GM12873 (cell line): ENCODE measurements at regions not wholly inside any gene's neighbourhood (a gene's known extent, or its start where the extent isn't known, plus 50 kb on each side); places are given as distances from the start of the nearest gene placed in this dataset.

Experiments used
- CTCF ChIP-seq: IDR thresholded peaks from 2 replicates; pipeline ENCODE4 v1.5.1; 2012; ENCODE audit warnings: low read depth, mild to moderate bottlenecking, moderate library complexity, low read length, control low read depth; ENCODE audit not compliant: insufficient read depth; ENCODE audit errors: missing control alignments

- TF ChIP-seq CTCF = no peak
These were observed 1659.8 kb downstream of the BRINP3 start for GRCh38 chr1:188817814-188818213.

- no peak for TF ChIP-seq CTCF
These were observed 1655.4 kb downstream of the BRINP3 start for GRCh38 chr1:188822248-188822647.

DNA sequence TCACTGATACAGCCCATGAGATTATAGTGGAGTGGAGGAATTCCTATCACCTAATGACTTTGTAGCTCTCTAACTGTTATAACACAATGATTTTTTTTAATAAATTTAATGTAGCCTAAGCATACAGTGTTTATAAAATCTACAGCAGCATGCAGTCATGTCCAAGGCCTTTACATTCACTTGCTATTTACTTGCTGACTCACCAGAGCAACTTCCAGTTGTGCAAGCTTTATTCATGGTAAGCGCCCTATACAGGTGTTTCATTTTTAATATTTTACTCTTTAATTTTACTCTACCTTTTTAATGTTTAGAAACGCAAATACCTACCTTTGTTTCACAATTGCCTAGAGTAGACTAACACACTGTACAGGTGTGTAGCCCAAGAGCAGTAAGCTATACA is 1652.2 kb downstream of the BRINP3 start:
- TF ChIP-seq CTCF = no peak

- no peak for TF ChIP-seq CTCF
These were observed 1650.9 kb downstream of the BRINP3 start for GRCh38 chr1:188826800-188827199.

DNA sequence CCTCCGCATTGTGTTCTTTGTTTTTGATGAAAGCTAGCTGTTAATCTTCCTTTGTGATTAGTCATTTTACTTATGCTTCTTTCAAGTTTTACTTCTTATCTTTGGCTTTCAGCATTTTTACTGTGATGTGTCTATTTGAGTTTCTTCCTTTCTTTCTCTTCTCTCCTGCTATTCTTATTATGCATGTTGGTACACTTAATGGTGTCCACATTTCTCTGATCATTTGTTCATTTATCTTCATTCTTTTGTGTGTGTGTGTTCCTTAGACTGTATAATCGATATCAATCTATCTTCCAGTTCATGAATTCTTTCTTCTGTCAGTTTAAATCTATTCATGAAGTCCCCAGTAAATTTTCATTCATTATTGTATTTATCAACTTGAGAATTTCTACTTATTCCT is 1650.3 kb downstream of the BRINP3 start:
- no peak for TF ChIP-seq CTCF

GRCh38 chr1:188846468-188846867 is 1631.2 kb downstream of the BRINP3 start:
- no peak for TF ChIP-seq CTCF

GRCh38 chr1:188857526-188858087 is 1620.1 kb downstream of the BRINP3 start:
- no peak for TF ChIP-seq CTCF
